Endothelial cell of umbilical vein (primary cell): ENCODE measurements at regions not wholly inside any gene's neighbourhood (a gene's known extent, or its start where the extent isn't known, plus 50 kb on each side); places are given as distances from the start of the nearest gene placed in this dataset.

Source experiments
- BruUV-seq: library from RNA; stranded (reverse); fragments of 400-500 nt; replicated peaks from 2 replicates; lab custom pipeline; 2021; lab: Mats Ljungman, UMichigan
- CTCF ChIA-PET: fragments of 300-600, 350-600 bp; sonication (Branson Sonifier 250); formaldehyde crosslinking; loops from one replicate; lab custom pipeline; 2021; ENCODE audit warnings: antibody characterized with exemption, inconsistent platforms; lab: Charles Lee
- POLR2A ChIA-PET: fragments of 300-600, 350-600 bp; sonication (Branson Sonifier 250); formaldehyde crosslinking; loops from one replicate; lab custom pipeline; 2021; ENCODE audit warnings: antibody characterized with exemption, inconsistent platforms; lab: Charles Lee
- DNase-seq: peaks from one replicate; pipeline ENCODE4 v3.0.0-alpha.2; 2011; ENCODE audit warnings: low read depth, low spot score
- FAIRE-seq: peaks from 2 replicates; lab custom pipeline; 2011; peaks lifted over from hg19 to GRCh38; lab: Jason Lieb, UNC
- H2AFZ ChIP-seq: 2 replicates; pipeline ENCODE4 v1.6.0; 2012; ENCODE audit warnings: low read depth, low read length, control low read depth, inconsistent platforms
- H3K27ac ChIP-seq: 2 replicates; pipeline ENCODE4 v1.5.1; 2011; ENCODE audit warnings: low read depth, mild to moderate bottlenecking, control low read depth, low read length, moderate library complexity; ENCODE audit not compliant: insufficient read depth
- H3K27me3 ChIP-seq, 2 experiments: 2 replicates each; pipeline versions ENCODE4 v1.6.0 to v1.6.1; 2011; ENCODE audit warnings: low read length in 2 of 2, mixed read lengths in 1 of 2; ENCODE audit not compliant: control insufficient read depth in 2 of 2, insufficient read depth in 2 of 2
- H3K36me3 ChIP-seq, 2 experiments: 2 replicates in 1 of 2; 3 replicates in 1 of 2; pipeline ENCODE4 v1.5.1; 2011; ENCODE audit warnings: low read length in 2 of 2, mild to moderate bottlenecking in 1 of 2, moderate library complexity in 1 of 2; ENCODE audit not compliant: control insufficient read depth in 2 of 2, insufficient read depth in 2 of 2; ENCODE audit errors: extremely low read depth in 1 of 2
- H3K4me1 ChIP-seq: 3 replicates; pipeline ENCODE4 v1.5.1; 2011; ENCODE audit warnings: mild to moderate bottlenecking, low read length; ENCODE audit not compliant: control insufficient read depth, insufficient read depth; ENCODE audit errors: extremely low read depth
- H3K4me2 ChIP-seq: 2 replicates; pipeline ENCODE4 v1.6.1; 2011; ENCODE audit warnings: low read length, control low read depth, mixed read lengths; ENCODE audit not compliant: insufficient read depth
- H3K4me3 ChIP-seq, 3 experiments: fragments of 200-600 bp in 1 of 3; sonication (generic), shearing (Covaris generic) in 1 of 3; replicated peaks in 1 of 3; 2 replicates each; pipeline ENCODE4 v1.5.1; 2011 to 2016; ENCODE audit warnings: control low read depth in 3 of 3, low read length in 3 of 3, mild to moderate bottlenecking in 2 of 3, inconsistent platforms in 1 of 3, low read depth in 1 of 3, moderate library complexity in 1 of 3; ENCODE audit not compliant: insufficient read depth in 1 of 3
- H3K79me2 ChIP-seq: 2 replicates; pipeline ENCODE4 v1.6.0; 2012; ENCODE audit warnings: low read length, inconsistent platforms; ENCODE audit not compliant: control insufficient read depth, insufficient read depth
- H3K9ac ChIP-seq: replicated peaks from 2 replicates; pipeline ENCODE3; 2011; ENCODE audit warnings: low read length, control low read depth; ENCODE audit not compliant: insufficient read depth; ENCODE audit errors: extremely low read depth
- H3K9me1 ChIP-seq: replicated peaks from 3 replicates; pipeline ENCODE4 v1.6.0; 2011; ENCODE audit warnings: mild to moderate bottlenecking, low read length; ENCODE audit not compliant: control insufficient read depth, insufficient read depth; ENCODE audit errors: extremely low read depth
- H3K9me3 ChIP-seq: replicated peaks from 2 replicates; pipeline ENCODE4 v1.5.1; 2012; ENCODE audit warnings: low read length, inconsistent platforms; ENCODE audit not compliant: control insufficient read depth, insufficient read depth
- H4K20me1 ChIP-seq: replicated peaks from 2 replicates; pipeline ENCODE3; 2011; ENCODE audit warnings: mild to moderate bottlenecking, low read length; ENCODE audit not compliant: control insufficient read depth, insufficient read depth; ENCODE audit errors: extremely low read depth
- CTCF ChIP-seq, 2 donors: IDR thresholded peaks; 1 replicate in 1 of 2; 2 replicates in 1 of 2; pipeline ENCODE4 v1.5.1; 2011; ENCODE audit warnings: low read length in 2 of 2, mild to moderate bottlenecking in 2 of 2, moderate library complexity in 2 of 2, control low read depth in 1 of 2, inconsistent platforms in 1 of 2, low read depth in 1 of 2; ENCODE audit not compliant: insufficient read depth in 1 of 2; ENCODE audit errors: extremely low read depth in 1 of 2
- EZH2 ChIP-seq: IDR thresholded peaks from 2 replicates; pipeline ENCODE4 v1.6.1; 2012; ENCODE audit warnings: borderline replicate concordance, low read depth, mild to moderate bottlenecking, moderate library complexity, low read length, inconsistent platforms; ENCODE audit not compliant: severe bottlenecking
- FOS ChIP-seq: IDR thresholded peaks from 2 replicates; pipeline ENCODE4 v1.6.1; 2011; ENCODE audit warnings: mild to moderate bottlenecking, low read length, moderate library complexity, borderline replicate concordance; ENCODE audit not compliant: insufficient read depth
- GATA2 ChIP-seq: IDR thresholded peaks from 2 replicates; pipeline ENCODE4 v1.7.0; 2011; ENCODE audit warnings: low read depth, mild to moderate bottlenecking, moderate library complexity, mixed read lengths, low read length; ENCODE audit not compliant: insufficient read length, insufficient read depth
- JUN ChIP-seq: IDR thresholded peaks from 2 replicates; pipeline ENCODE4 v1.6.1; 2011; ENCODE audit warnings: borderline replicate concordance, low read depth; ENCODE audit not compliant: insufficient read length, insufficient read depth
- MAX ChIP-seq: IDR thresholded peaks from 2 replicates; pipeline ENCODE4 v1.6.1; 2011; ENCODE audit not compliant: insufficient read depth, insufficient read length
- MYC ChIP-seq: IDR thresholded peaks from one replicate; pipeline ENCODE4 v1.6.1; 2011; ENCODE audit warnings: mild to moderate bottlenecking, low read depth, low read length
- POLR2A ChIP-seq: IDR thresholded peaks from 2 replicates; pipeline ENCODE4 v1.6.1; 2012; ENCODE audit warnings: low read depth, mild to moderate bottlenecking, control low read depth, low read length
- POLR2AphosphoS5 ChIP-seq: IDR thresholded peaks from 2 replicates; pipeline ENCODE4 v1.6.1; 2012; ENCODE audit warnings: low read depth, mild to moderate bottlenecking, control low read depth, low read length, moderate library complexity; ENCODE audit not compliant: insufficient read depth
- dilution Hi-C: fragments of 300-500 bp; cut with MboI; formaldehyde crosslinking; loops from one replicate; pipeline ENCODE4 v1.15.0; 2019; ENCODE audit warnings: low sequenced_read_pairs; ENCODE audit not compliant: extremely low pct_ligation_motif_present
- intact Hi-C: fragments of 100-400 bp; cut with micrococcal nuclease; formaldehyde crosslinking; loops from one replicate; pipeline ENCODE4 v1.10.0; 2022

- DNase-seq (no peak), FAIRE-seq (no peak)
- Histone ChIP-seq H3K79me2 (no peaks in the 10 kb centered on the region), H3K27ac (no peak overlapping the region), H3K9me1 (no peaks in the 10 kb centered on the region), H3K27me3 (no peaks in the 10 kb centered on the region), H3K36me3 (no peaks in the 10 kb centered on the region), H3K4me3 (no peak overlapping the region), H2AFZ (no peak overlapping the region), H3K9ac (no peak overlapping the region), H3K4me1 (no peaks in the 10 kb centered on the region), H4K20me1 (no peaks in the 10 kb centered on the region), H3K4me2 (no peak overlapping the region), H3K9me3 (no peaks in the 10 kb centered on the region)
- TF ChIP-seq CTCF (IDR thresholded peaks at IDR 0.05; ENCODE audit: extremely low read depth in 1 of 2, insufficient read depth in 1 of 2, low read depth in 1 of 2, low read length in 2 of 2), result no peak
- no peak for TF ChIP-seq EZH2
- no peak for TF ChIP-seq POLR2A
- no peak for TF ChIP-seq GATA2
- no peak for TF ChIP-seq MYC
- no peak for TF ChIP-seq POLR2AphosphoS5
- no peak for TF ChIP-seq JUN
- no peak for TF ChIP-seq FOS
- no peak for TF ChIP-seq MAX
- no TSS peak for BruUV-seq
- CTCF ChIA-PET, result no interaction called here
- POLR2A ChIA-PET, result no interaction called here
- intact Hi-C loops, result no loop called here
- dilution Hi-C loops, result no loop called here
Measured at GRCh38 chr9:101893661-101894646, 155.5 kb upstream of the GRIN3A start.
